GM21825 (cell line): ENCODE measurements at regions not wholly inside any gene's neighbourhood (a gene's known extent, or its start where the extent isn't known, plus 50 kb on each side); places are given as distances from the start of the nearest gene placed in this dataset.

ENCODE experiments used
- ATAC-seq: cut with Tn5 transposase; IDR thresholded peaks from one replicate; pipeline ENCODE4 v1.9.1; 2021; ENCODE audit warnings: mild to moderate bottlenecking, moderate library complexity; ENCODE audit not compliant: unreplicated experiment

GRCh38 chr11:106327637-106328036 is 250.2 kb downstream of the AASDHPPT start:
- ATAC-seq = no peak

- no peak for ATAC-seq
Measured at GRCh38 chr11:106329273-106330018, 252.0 kb downstream of the AASDHPPT start.

- ATAC-seq = no peak
Measured at GRCh38 chr11:106331176-106331575, 253.7 kb downstream of the AASDHPPT start.

- ATAC-seq = no peak
Measured at GRCh38 chr11:106333678-106334077, 256.2 kb downstream of the AASDHPPT start.

GRCh38 chr11:106344394-106344793 is 266.9 kb downstream of the AASDHPPT start:
- no peak for ATAC-seq

GRCh38 chr11:106344966-106345365 is 267.5 kb downstream of the AASDHPPT start:
- no peak for ATAC-seq

GRCh38 chr11:106353031-106353430 is 275.6 kb downstream of the AASDHPPT start:
- no peak for ATAC-seq

GRCh38 chr11:106369224-106369623 is 291.8 kb downstream of the AASDHPPT start:
- no peak for ATAC-seq

- ATAC-seq = no peak
Measured at GRCh38 chr11:106378513-106379179, 301.2 kb downstream of the AASDHPPT start.

- no peak for ATAC-seq
Measured at GRCh38 chr11:106379265-106379664, 301.8 kb downstream of the AASDHPPT start.

- no peak for ATAC-seq
Measured at GRCh38 chr11:106379712-106380111, 302.2 kb downstream of the AASDHPPT start.

- ATAC-seq = no peak
Measured at GRCh38 chr11:106381895-106382294, 304.4 kb downstream of the AASDHPPT start.

GRCh38 chr11:106384429-106384828 is 307.0 kb downstream of the AASDHPPT start:
- ATAC-seq = no peak

- no peak for ATAC-seq
Measured at GRCh38 chr11:106386519-106386918, 309.1 kb downstream of the AASDHPPT start.

- ATAC-seq = no peak
Measured at GRCh38 chr11:106389101-106389500, 311.6 kb downstream of the AASDHPPT start.

GRCh38 chr11:106390078-106390477 is 312.6 kb downstream of the AASDHPPT start:
- no peak for ATAC-seq

GRCh38 chr11:106391771-106392420 is 314.4 kb downstream of the AASDHPPT start:
- ATAC-seq = no peak

- ATAC-seq = no peak
Measured at GRCh38 chr11:106395716-106396349, 318.4 kb downstream of the AASDHPPT start.

GRCh38 chr11:106397787-106398501 is 320.5 kb downstream of the AASDHPPT start:
- ATAC-seq = no peak

GRCh38 chr11:106398502-106399075 is 321.1 kb downstream of the AASDHPPT start:
- ATAC-seq = no peak
